Stimulated activated CD4-positive, alpha-beta T cell treated with anti-CD3 and anti-CD28 coated beads, Interleukin-4, amount 100 ng/mL, for 24 hours (primary cell): ENCODE measurements at regions not wholly inside any gene's neighbourhood (a gene's known extent, or its start where the extent isn't known, plus 50 kb on each side); places are given as distances from the start of the nearest gene placed in this dataset.

Source experiments
- DNase-seq: peaks from one replicate; pipeline ENCODE4 v3.0.0-alpha.2; 2020

DNA sequence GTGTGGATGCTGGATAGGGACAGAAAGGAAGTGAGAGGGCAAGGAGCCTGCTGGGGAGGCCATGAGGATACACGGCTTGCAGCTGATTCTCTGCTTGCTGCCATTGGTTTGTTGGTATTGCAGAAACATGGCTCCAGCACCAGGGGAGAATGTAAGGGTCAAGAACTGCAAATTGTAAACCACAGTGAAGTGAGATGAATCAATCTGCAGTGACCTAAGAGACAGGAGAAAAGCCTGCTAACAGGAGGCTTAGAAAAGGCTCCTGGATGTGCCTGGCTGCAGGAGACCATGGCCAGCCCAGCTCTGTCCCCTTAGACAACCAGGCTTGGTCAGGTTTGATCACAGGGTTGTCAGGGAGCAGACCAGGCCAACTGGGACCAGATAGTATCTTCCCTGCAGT, 233.7 kb upstream of the CADM1 start:
- DNase-seq: no peak

DNA sequence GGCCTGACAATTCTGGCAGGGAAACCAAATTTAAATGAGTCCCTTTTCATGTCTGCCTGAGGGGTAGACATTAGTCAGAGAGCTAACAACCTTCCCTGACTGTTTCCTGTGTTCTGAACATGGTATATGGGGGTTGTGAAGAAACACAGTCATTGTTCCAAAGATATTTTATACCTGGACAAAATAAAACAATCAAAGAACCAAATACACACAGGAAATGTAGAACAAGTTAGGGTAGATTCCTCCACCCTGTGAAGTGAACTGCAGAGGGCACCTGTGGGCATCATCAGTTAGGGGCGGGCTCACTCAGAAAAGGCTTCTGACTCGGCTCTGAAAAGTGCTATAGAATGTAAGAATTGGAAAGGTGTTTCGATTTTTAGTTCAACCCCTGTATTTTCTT, 231.9 kb upstream of the CADM1 start:
- no peak for DNase-seq

DNA sequence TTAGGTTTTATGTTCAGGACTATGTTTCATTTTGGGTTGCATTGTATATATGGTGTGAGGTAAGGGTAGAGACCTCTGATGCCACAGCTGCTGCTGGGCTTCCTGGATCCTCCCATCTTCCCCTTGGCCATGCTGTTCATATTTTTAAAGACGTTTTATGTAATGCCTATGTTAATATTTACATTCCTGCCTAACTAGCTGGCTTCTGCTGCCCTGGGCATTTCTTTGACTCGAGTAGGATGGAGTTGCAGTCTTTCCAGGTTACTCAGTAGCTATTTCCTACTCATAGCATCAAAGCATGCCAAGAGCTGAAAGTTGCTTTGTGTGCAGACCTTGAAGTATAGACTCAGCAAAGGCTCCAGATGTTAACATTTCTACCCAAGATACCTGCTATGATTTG, 220.5 kb upstream of the CADM1 start:
- no peak for DNase-seq

DNA sequence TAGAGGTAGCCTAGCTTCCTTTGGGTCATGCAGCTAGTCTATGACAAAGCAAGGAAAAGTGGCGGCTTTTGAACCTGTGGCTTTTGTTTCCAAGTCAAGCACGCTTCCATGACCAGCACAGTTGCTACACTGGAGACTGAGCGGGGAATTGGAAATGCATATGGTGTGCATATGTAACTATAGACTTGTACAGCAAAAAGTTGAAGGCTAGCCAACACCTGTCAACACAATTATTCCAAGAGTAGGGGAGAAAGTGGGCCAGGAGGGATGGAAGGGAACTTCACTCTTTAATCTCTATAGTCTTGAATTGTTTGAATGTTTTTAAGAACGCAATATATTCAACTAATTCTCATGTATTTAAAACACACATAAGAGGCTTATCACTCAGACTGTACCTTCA, 218.5 kb upstream of the CADM1 start:
- no peak for DNase-seq

DNA sequence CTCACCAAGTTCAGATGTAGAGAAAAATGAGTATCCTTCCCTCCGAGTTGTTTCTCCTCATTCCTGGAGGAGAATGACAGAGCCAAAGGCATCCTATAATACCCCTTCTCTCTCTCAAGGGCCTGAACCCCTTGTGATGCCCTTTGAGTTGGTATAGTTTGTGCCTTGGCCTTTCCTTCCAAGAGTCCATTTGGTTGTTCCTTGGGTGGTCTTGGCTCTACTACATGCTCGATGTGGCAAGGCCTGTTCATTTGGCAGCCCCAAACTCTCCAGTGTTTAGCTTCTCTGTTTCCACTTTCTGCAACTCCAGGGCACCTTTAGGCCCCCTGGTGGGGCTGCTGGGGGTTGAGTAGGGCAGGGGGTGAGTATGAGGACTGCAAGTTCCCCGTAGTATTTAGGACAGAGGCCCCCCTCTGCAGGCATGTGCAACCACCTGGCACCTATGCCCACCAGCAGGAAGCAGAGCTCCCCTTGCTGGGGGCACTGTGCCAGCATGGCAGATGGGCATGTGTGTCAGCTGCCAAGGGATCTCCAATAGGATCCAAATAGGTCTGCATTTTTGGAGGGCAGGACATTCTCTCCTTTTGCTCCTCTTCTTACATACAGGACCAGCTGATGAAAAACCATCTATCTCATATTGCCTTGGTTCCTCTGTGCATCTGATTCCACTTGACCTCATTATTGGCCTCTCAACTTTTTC, 217.2 kb upstream of the CADM1 start:
- DNase-seq: no peak

DNA sequence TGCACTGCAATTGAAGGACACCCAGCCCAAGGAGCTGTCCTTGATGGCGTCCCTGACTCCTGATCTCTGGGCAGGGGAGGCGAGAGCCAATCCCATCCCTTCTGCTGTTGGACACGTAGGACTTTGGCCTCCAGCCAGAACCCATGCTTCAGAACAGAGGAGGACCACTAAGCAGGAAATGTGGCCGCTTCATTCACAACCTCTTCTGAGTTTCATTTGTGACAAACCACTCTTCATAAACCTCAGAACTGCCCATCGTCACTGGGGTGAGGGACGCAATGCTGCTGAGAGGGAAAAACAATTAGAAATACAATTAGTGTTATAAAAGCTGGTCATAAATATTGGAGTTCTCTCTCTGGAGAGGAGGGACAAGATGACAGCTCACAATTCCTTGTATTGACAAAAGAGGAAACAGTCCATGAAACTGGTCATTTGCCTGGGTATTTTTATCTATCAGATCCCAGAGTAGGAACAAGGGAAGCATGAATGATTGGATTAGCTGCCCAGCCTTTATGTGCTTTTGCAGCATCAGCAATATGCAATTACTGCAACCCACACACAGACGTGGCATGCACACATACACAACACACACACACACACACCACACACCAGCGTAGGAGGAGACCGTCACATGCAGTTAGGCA, 216.5 kb upstream of the CADM1 start:
- DNase-seq: no peak

DNA sequence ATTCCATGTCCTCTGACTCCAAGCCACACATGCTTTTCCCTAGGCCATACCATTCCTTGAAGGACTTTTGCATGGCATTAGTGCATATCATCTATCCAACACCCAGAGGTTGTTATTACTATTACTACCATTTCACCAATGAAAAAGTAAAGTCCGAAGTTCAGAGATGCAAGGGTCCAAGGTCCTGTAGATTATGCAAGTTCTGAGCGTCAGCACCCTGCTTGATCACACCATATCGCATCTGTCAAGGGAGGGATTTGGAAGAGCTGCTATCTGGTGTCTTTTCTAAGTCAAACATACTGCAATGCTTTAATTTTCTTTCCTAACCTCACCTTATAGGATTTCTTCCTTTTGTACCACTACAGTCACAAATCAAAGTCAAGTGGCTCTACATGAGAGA, 214.7 kb upstream of the CADM1 start:
- no peak for DNase-seq

DNA sequence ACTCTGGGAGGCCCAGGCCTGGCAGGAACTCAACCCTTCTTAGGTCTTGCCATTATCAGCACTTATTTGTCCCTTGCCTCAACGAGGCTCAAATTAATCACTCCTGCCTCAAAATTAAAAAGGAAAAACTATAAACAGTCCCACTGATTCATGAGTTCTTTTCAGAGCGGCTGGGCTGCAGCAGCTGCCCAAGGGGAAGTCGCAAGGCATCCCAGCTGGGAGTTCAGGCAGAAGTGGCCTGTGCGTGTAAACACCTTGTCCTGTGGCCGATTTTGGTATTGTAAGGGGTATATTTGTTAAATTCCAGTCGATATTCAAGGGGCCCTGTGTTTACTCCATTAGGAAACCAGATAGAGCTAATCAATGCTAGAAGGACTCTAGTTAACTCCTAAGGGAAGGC, 213.9 kb upstream of the CADM1 start:
- DNase-seq: no peak

DNA sequence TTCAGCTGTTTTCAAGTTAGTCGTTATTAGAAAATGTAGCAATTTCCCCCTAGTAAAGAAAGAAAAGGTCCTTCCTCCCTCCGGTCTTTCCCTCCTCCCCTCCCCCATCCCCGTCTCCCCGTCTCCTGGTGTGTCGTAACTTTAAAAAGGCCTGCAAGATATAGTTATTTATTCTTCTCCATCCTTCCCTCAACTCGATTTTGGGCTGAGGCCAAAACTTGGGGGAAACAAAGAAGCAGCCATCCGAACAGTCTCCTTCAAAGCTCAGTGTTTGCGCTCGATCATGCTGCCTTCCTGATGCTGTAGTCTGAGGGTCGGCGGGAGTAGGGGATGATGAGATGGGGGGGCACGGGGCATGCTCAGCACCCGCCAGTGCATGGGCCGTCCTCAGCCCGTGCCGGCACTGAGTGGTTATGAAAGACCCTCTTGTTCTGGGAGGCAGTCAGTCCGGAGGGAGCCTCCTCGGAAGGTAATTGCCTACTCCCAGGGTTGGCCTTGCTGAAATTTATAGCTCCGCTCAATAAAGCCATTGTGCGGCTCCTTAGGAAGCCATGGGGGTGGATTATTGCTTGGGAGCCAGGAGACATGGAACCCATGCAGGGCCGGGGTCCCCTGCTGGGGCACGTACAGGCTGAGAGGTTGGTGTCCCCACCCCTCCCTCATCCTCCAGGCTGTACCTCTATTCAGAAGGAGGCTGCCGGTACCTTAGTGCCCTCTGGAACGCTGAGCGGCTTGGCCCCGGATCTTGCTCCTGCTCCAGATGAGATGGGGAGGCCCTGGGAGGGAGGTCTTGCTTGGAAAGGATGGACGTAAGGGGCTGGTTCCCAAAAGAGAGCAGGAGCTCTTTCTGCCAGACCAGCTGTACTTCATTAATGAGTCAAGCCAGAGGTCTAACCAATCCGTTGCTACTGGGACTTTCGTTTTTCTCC, 212.7 kb upstream of the CADM1 start:
- DNase-seq: no peak

DNA sequence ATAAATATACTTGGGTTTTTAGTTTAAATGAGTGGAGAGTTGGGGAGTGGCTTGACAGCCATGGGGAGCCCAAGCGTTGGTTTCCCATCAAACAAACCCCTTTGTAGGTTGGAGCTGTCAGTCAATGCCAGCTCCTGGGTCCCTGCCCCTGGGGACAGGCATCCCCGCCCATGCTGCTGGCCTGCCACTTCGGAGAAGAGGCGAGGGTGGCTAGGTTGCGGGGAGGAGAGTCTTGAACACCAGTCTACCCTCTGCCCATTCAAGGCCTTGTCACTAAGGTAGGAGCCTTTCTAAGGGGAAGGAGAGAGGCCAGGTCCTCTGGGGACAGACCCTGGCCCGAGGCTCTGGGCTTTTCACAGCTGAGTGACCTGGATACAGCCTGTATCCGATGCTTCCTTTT, 211.9 kb upstream of the CADM1 start:
- no peak for DNase-seq

DNA sequence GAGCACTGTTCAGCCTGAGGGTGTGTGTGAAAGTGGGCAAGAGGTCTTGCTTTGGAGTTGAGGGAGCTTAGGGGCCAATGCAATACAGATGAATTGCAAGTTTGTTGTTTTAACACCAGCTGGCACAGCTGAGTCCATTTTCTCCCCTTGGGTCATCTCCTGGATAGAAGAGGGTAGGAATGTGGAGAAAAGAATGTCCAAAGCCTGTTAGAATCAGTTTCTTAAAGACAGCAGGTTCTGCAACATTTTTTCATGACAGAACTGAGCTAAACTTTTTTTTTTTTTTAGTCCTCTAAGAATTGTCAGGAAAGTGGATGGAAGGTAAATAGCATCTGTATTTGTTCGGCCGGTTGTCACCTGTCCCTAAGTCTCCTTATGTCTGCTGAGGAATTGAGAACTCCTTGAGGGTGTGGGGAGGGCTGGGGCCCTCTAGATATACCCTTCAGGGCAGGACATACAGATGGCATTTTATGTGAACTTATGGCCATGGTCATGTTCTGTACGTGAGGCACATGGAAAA, 211.1 kb upstream of the CADM1 start:
- DNase-seq: no peak

DNA sequence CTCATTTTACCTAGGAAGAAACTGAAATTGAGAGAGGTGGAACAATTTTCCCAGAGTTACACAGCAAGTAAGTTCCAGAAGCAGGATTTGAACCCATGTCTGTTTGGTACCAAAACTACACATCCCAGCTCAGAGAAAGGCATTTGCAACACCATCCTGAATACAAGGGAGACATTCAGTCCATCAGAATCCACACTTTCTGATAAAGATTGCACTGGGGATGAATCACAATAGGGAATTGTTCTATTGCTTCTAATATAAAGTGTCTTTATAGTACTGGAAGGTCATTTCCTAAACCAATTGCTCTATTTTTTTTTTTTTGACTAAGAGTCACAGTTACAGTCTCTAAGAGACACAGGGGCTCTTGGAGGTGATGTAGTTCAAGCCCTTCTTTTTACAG, 208.1 kb upstream of the CADM1 start:
- no peak for DNase-seq

DNA sequence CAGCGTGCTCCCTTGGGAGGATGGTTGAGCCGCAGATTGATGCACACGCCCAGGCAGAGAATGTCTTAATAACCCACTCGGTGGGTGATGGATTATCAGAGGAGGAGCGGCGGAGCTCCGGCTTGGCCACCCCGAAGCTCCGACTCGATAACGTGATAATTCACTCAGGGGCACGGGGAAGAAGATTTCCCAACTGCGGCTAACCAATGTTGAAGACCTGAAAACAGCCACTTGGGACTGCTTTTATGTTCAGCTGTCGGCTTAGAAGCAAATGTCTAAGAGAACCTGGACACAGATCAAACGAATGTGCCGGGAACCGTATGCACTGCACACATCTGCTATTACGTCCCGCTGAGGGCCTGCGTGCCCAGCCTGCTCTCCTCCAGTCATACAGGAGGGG, 206.8 kb upstream of the CADM1 start:
- no peak for DNase-seq

DNA sequence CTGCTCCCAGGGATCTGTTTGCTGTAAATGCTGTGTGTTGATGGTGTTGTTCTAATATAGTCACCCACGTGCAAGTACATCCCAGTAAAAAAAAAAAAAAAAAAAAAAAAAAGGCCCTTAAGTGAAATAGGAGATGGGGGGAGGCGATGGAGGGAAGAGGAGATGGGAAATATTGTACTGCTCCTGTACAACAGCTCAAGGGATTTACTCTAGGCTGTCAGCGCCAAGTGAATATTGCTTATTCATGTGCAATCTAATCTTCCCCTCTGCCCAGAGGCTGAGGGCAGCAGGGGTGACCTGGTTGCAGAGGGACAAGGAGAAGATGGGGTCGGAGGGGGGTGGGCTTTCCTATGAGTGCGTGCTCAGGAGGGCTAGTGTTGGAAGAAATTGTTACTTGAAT, 206.2 kb upstream of the CADM1 start:
- DNase-seq: no peak

DNA sequence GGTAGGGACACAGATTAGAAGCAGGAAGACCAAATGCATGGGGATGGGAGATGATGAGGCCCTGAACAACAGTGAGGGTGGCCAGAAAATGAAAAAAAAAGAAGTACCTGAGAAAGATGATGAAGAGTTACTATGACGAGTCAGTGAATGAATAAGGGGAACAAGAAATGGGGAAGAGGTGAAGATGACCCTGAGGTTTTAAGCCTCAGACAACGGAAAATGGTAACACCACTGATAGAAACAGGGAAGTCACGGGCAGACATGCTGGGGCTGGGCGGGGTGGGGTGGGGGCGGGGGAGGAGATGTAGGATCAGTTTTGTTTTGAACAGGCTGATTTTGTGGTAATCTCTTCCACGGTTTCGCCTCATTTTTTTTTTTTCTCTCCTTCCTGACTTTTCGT, 205.1 kb upstream of the CADM1 start:
- DNase-seq: no peak

DNA sequence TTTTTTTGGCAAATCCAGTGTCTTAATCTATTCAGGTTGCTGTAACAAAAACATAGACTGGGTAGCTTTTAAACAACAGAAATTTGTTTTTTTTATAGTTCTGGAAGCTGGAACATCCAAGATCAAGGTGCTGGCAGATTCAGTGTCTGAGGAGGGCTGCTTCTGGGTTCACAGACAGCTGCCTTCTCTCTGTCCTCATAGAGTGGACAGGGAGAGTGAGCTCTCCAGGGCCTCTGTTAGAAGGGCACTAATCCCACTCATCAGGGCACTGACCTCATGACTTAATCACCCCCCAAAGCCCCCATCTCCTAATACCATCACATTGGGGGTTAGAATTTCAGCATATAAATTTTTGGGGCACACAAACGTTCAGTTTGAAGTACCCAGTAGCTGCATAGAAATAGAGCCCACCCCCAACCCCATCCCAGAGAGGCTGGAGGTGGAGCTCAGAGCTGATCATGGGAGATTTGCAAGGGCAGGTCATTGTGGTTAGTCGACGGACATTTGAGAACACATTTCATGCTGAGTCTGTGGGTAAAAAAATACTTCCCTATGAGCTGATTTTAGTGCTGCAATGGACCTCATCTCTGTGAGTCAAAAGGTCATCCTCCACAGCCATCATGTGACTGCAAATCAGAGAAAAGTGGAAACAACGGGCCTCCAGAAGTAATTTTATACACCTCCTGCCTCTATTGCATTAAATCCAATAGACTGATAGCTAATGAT, 203.1 kb upstream of the CADM1 start:
- no peak for DNase-seq

DNA sequence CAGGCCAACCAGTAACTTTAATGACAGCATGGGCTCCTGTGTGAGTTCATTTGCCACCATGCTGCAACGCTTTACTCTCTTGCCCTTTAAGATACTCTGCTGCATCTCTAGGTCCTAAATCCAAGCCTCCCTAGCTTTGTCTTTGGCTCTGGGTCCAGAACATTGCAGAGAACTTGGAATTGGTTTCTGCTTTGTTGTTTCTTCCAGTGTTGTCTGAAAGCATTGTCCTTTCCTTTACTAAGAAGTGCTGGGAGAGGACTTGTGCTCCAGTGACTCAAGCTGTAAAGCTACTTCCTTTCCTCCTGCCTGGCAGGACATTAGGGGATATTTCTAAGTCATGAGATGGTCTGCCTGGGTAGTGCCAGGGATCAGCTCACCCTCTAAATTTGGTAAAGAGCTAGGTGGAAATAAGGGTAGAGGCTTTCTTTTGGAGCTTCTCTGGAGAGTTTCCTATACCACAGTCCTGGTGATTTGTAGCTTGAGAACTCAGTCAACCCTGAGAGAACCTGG, 202.5 kb upstream of the CADM1 start:
- DNase-seq: no peak

DNA sequence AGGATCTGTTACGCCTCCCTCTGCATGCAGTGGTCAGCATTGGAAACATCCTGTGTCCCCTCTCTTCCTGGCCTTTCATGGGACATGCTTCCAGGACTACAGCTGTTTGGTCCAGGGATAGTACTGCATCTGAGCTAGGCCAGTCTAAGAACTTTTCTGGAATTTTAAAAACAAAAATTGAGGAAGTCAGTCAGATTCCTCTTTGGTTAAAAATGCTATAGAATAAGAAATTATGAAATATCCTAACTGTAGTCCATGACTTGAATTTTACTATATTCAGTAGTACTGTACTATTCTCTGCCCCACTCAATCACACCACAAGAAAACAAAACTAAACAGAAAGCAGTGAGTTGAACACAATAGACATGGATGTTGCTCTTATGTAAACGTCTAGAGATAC, 201.0 kb upstream of the CADM1 start:
- DNase-seq: no peak

DNA sequence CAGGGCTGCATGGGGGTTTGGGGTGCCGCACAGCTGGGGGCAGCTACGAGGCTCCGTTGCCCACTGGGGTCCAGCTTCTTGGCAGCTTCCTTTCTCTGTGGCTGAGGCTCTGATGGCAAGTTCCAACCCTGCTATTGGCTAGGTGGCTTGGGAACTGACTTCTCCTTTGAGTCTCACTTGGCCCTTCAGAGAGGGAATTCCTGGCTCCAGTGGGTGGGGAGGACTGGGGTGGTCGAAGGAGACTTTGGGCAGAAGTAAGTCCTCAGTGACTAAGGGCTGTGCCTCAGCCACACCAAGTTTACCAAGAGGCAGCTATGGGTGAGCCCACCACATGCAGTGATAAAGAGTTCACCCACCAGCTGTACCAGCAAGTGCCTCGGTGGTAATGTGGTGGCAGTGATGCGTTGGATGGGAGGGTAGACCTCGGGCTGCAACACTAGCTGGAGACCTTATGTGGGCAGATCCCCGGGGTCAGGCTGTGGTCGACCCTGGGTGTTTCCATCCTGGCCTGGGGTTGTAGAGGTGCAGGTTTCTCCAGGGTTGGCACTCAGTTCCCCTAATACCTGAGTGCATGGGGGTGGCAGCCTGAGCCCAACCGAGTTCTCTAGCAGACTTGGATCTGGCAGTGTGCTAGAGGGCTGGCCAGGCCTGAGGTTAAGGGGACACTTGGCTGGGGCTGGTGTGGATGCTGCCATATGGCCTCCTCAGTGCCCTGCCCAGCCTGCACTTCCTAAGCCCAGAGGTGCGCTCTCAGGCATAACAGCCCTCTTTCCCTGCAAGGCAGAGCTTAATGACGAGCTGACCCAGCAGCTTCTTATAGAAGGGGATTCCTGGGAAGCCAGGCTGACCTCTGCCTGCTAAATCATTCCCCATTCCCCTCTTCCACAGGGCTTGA, 197.0 kb upstream of the CADM1 start:
- no peak for DNase-seq

DNA sequence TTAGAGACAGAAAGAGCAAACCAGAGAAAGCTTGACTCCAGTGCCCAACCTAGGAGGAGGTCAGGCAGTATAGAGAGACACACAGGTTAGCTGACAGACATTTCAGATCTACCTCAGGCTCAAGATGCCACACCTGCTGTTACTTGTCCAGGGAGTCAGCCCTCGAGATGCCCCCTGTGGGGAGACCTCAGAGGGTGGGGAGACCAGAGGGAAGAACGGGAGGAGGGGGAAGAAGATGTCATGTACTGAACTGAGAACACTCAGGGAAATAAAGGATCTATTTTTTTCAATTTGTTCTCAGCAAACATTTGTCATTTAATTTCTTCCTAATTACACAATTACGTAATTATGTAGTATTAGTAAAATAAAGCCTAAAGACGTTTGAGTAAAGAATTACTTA, 196.3 kb upstream of the CADM1 start:
- DNase-seq: no peak

DNA sequence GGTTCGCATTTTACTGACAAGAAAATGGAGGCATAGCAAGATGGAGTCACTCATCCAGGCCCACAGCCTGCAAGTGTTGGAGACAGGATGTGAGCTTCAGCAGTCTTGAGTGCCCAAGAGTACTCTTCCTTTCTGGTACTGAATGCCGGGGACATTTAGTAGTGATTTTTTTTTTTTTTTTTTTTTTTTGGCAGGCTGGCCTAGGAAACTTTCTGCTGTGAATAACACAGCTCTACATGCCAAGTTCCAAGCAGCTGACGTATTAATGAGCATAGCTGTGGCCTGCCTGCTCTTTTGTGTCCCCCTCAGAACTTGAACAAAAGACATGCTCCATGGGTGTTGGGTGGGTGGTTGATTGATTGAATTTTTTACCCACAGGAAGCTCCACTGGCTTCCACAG, 195.5 kb upstream of the CADM1 start:
- no peak for DNase-seq

DNA sequence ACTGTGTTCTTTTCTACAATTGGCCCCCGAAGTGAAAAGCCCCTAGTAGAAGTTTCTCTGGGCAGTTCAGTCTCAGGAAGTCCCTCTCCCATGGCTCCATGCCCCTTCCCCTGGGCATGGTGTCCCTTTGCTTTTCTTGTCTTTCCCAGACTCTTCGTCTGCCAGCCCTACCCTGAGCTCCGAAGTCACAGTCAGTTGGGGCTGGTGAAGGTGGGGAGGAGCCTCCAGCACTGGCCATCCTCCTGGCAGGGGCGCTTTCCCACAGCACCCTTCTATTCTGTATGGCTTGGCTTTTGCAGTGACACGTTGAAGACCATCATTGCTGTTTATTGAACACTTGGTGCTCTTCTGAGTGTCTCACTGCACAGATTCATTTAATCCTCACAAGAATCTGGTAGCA, 195.1 kb upstream of the CADM1 start:
- no peak for DNase-seq
